Keratinocyte (primary cell): ENCODE measurements at regions not wholly inside any gene's neighbourhood (a gene's known extent, or its start where the extent isn't known, plus 50 kb on each side); places are given as distances from the start of the nearest gene placed in this dataset.

Experiments used
- DNase-seq: peaks from one replicate; pipeline ENCODE4 v3.0.0-alpha.2; 2011; ENCODE audit warnings: low read depth, missing footprints, low spot score
- FAIRE-seq: peaks from 2 replicates; lab custom pipeline; 2011; peaks lifted over from hg19 to GRCh38; lab: Jason Lieb, UNC
- H2AFZ ChIP-seq: 2 replicates; pipeline ENCODE4 v1.6.0; 2012; ENCODE audit warnings: low read length, control low read depth, inconsistent platforms; ENCODE audit not compliant: control insufficient read depth
- H3K27ac ChIP-seq: 2 replicates; pipeline ENCODE4 v1.5.1; 2011; ENCODE audit warnings: low read length; ENCODE audit not compliant: control insufficient read depth, insufficient read depth
- H3K27me3 ChIP-seq: 3 replicates; pipeline ENCODE4 v1.6.0; 2011; ENCODE audit warnings: low read length; ENCODE audit not compliant: control insufficient read depth, insufficient read depth; ENCODE audit errors: extremely low read depth
- H3K36me3 ChIP-seq, 2 experiments: 2 replicates in 1 of 2; 3 replicates in 1 of 2; pipeline ENCODE4 v1.5.1; 2011; ENCODE audit warnings: low read length in 2 of 2, mild to moderate bottlenecking in 1 of 2; ENCODE audit not compliant: control insufficient read depth in 2 of 2, insufficient read depth in 2 of 2; ENCODE audit errors: extremely low read depth in 1 of 2
- H3K4me1 ChIP-seq: 3 replicates; pipeline ENCODE4 v1.5.1; 2011; ENCODE audit warnings: low read length; ENCODE audit not compliant: control insufficient read depth, insufficient read depth; ENCODE audit errors: extremely low read depth
- H3K4me2 ChIP-seq: 3 replicates; pipeline ENCODE4 v1.6.0; 2011; ENCODE audit warnings: low read depth, low read length; ENCODE audit not compliant: control insufficient read depth, insufficient read depth; ENCODE audit errors: extremely low read depth
- H3K4me3 ChIP-seq, 3 experiments: fragments of 200-600 bp in 1 of 3; sonication (generic) in 1 of 3; 2 replicates in 2 of 3; 3 replicates in 1 of 3; pipeline ENCODE4 v1.5.1; 2011 to 2016; ENCODE audit warnings: low read length in 3 of 3, mild to moderate bottlenecking in 3 of 3, control low read depth in 2 of 3, inconsistent platforms in 1 of 3, low read depth in 1 of 3, mixed read lengths in 1 of 3, mixed run types in 1 of 3, moderate library complexity in 1 of 3; ENCODE audit not compliant: control insufficient read depth in 2 of 3, insufficient read depth in 2 of 3; ENCODE audit errors: extremely low read depth in 1 of 3
- H3K79me2 ChIP-seq: 2 replicates; pipeline ENCODE4 v1.6.0; 2012; ENCODE audit warnings: low read length; ENCODE audit not compliant: control insufficient read depth, insufficient read depth
- H3K9ac ChIP-seq: 3 replicates; pipeline ENCODE4 v1.6.0; 2011; ENCODE audit warnings: low read length; ENCODE audit not compliant: control insufficient read depth, insufficient read depth; ENCODE audit errors: extremely low read depth
- H3K9me1 ChIP-seq: 3 replicates; pipeline ENCODE4 v1.6.0; 2011; ENCODE audit warnings: low read length; ENCODE audit not compliant: control insufficient read depth, insufficient read depth; ENCODE audit errors: extremely low read depth
- H3K9me3 ChIP-seq: 2 replicates; pipeline ENCODE4 v1.5.1; 2012; ENCODE audit warnings: low read depth, low read length; ENCODE audit not compliant: control insufficient read depth
- H4K20me1 ChIP-seq: 3 replicates; pipeline ENCODE4 v1.6.0; 2011; ENCODE audit warnings: low read length; ENCODE audit not compliant: control insufficient read depth, insufficient read depth; ENCODE audit errors: extremely low read depth
- EZH2 ChIP-seq: IDR thresholded peaks from one replicate; pipeline ENCODE4 v1.6.1; 2012; ENCODE audit warnings: inconsistent platforms, mild to moderate bottlenecking, low read length, moderate library complexity
- dilution Hi-C: fragments of 300-500 bp; cut with MboI; formaldehyde crosslinking; loops from one replicate; pipeline ENCODE4 v1.7.0; 2020; ENCODE audit warnings: low sequenced_read_pairs; ENCODE audit not compliant: extremely low pct_ligation_motif_present
- TF ChIP-seq, protein P1 (sequence below), 3 experiments: IDR thresholded peaks in 1 of 3; conservative IDR thresholded peaks in 1 of 3; optimal IDR thresholded peaks in 1 of 3; 2 replicates in 2 of 3; 3 replicates in 1 of 3; pipeline versions ENCODE3 to v1.5.1; 2011; ENCODE audit warnings: low read length in 3 of 3, mild to moderate bottlenecking in 3 of 3, moderate library complexity in 2 of 3, control low read depth in 1 of 3, inconsistent platforms in 1 of 3; ENCODE audit not compliant: insufficient read depth in 2 of 3; ENCODE audit errors: extremely low read depth in 1 of 3

DNA sequence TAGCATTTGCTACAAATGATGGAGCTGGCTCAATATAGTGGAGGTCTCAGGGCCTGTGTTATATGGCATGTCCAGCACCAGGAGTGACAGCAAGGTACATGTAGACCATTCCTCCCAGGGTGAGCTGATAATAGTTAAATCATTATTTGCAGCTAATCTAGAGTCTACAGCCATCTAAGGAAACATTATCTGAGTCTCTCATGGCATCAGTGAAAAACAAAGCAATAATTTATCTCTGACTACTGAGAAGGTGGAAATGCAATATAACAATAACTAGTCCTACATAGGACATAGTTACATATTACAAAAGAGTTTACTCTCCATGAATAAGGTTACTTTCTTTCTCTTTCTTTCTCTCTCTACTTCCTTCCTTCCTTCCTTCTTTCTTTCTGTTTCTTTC lies 143.4 kb upstream of the KCNK2 start:
- Histone ChIP-seq H3K4me3 (no peak overlapping the region), H3K9ac (no peak overlapping the region), H4K20me1 (no peaks in the 10 kb centered on the region), H3K9me3 (no peaks in the 10 kb centered on the region), H3K4me1 (no peaks in the 10 kb centered on the region), H3K36me3 (no peaks in the 10 kb centered on the region), H3K27ac (no peak overlapping the region), H2AFZ (no peak overlapping the region), H3K9me1 (no peaks in the 10 kb centered on the region), H3K4me2 (no peak overlapping the region), H3K27me3 (no peaks in the 10 kb centered on the region), H3K79me2 (no peaks in the 10 kb centered on the region)
- TF ChIP-seq EZH2, result no peak
- TF ChIP-seq, protein P1, sequence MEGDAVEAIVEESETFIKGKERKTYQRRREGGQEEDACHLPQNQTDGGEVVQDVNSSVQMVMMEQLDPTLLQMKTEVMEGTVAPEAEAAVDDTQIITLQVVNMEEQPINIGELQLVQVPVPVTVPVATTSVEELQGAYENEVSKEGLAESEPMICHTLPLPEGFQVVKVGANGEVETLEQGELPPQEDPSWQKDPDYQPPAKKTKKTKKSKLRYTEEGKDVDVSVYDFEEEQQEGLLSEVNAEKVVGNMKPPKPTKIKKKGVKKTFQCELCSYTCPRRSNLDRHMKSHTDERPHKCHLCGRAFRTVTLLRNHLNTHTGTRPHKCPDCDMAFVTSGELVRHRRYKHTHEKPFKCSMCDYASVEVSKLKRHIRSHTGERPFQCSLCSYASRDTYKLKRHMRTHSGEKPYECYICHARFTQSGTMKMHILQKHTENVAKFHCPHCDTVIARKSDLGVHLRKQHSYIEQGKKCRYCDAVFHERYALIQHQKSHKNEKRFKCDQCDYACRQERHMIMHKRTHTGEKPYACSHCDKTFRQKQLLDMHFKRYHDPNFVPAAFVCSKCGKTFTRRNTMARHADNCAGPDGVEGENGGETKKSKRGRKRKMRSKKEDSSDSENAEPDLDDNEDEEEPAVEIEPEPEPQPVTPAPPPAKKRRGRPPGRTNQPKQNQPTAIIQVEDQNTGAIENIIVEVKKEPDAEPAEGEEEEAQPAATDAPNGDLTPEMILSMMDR (optimal IDR thresholded peaks at IDR 0.05 in 1 of 3, IDR thresholded peaks at IDR 0.05 in 1 of 3, conservative IDR thresholded peaks at IDR 0.05 in 1 of 3; ENCODE audit: extremely low read depth in 1 of 3, insufficient read depth in 2 of 3, low read length in 3 of 3), result no peak
- FAIRE-seq (no peak), DNase-seq (no peak)
- dilution Hi-C loops, result no loop called here

DNA sequence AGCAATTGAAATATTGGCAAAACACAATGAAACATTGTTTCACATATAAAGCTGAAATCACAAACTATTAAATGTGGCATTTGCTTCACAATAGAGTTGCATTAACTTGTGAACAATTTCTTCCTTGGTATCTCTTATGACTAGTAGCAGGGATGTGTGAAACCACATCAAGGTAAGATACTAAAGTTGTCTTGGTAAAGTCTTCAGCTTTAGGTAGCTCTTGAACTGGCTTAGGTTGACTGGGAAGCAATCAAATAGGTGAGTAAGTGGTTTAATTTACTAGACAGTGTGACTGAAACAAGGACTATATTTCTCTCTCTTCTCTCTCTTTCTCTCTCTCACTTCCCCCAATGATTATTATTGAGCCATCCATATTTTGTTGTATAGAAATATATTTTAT lies 141.5 kb upstream of the KCNK2 start:
- FAIRE-seq (peak; percentile 13), DNase-seq (no peak)
- Histone ChIP-seq H4K20me1 (no peaks in the 10 kb centered on the region), H3K9me3 (no peaks in the 10 kb centered on the region), H3K27ac (no peak overlapping the region), H3K79me2 (no peaks in the 10 kb centered on the region), H3K4me2 (no peak overlapping the region), H3K36me3 (no peaks in the 10 kb centered on the region), H3K27me3 (no peaks in the 10 kb centered on the region), H3K9ac (no peak overlapping the region), H2AFZ (no peak overlapping the region), H3K4me3 (no peak overlapping the region), H3K4me1 (no peaks in the 10 kb centered on the region), H3K9me1 (no peaks in the 10 kb centered on the region)
- TF ChIP-seq EZH2, result no peak
- TF ChIP-seq, protein P1 (optimal IDR thresholded peaks at IDR 0.05 in 1 of 3, IDR thresholded peaks at IDR 0.05 in 1 of 3, conservative IDR thresholded peaks at IDR 0.05 in 1 of 3; ENCODE audit: extremely low read depth in 1 of 3, insufficient read depth in 2 of 3, low read length in 3 of 3), result no peak
- dilution Hi-C loops, result no loop called here
